Osteocyte (in vitro differentiated cells): ENCODE measurements at regions not wholly inside any gene's neighbourhood (a gene's known extent, or its start where the extent isn't known, plus 50 kb on each side); places are given as distances from the start of the nearest gene placed in this dataset.
"Not testable (repeated sequence)": the region's sequence is repeated elsewhere in the genome, so short reads cannot be mapped to it uniquely, and the experiment has no call there.

Experiments
- DNase-seq: peaks from one replicate; pipeline ENCODE4 v3.0.0; 2021; ENCODE audit warnings: mixed read lengths; ENCODE audit not compliant: unreplicated experiment; ENCODE audit errors: extremely low spot score
- H3K27ac Mint-ChIP-seq: one replicate; pipeline ENCODE4 v1.8.0; 2021; ENCODE audit warnings: mild to moderate bottlenecking, mixed read lengths; ENCODE audit not compliant: unreplicated experiment
- H3K27me3 Mint-ChIP-seq: one replicate; pipeline ENCODE4 v1.8.0; 2021; ENCODE audit warnings: mixed read lengths; ENCODE audit not compliant: unreplicated experiment
- H3K36me3 Mint-ChIP-seq: one replicate; pipeline ENCODE4 v1.8.0; 2021; ENCODE audit warnings: mixed read lengths; ENCODE audit not compliant: unreplicated experiment
- H3K4me1 Mint-ChIP-seq: one replicate; pipeline ENCODE4 v1.8.0; 2021; ENCODE audit warnings: mixed read lengths; ENCODE audit not compliant: unreplicated experiment
- H3K4me3 Mint-ChIP-seq: one replicate; pipeline ENCODE4 v1.8.0; 2021; ENCODE audit warnings: mild to moderate bottlenecking, moderate library complexity, mixed read lengths; ENCODE audit not compliant: unreplicated experiment
- H3K9me3 Mint-ChIP-seq: one replicate; pipeline ENCODE4 v1.8.0; 2021; ENCODE audit warnings: mixed read lengths; ENCODE audit not compliant: unreplicated experiment
- CTCF ChIP-seq: fragments of 200-600 bp; sonication (generic); IDR thresholded peaks from 2 replicates; pipeline ENCODE4 v1.5.0; 2021; ENCODE audit warnings: antibody characterized with exemption, mild to moderate bottlenecking, moderate library complexity

DNA sequence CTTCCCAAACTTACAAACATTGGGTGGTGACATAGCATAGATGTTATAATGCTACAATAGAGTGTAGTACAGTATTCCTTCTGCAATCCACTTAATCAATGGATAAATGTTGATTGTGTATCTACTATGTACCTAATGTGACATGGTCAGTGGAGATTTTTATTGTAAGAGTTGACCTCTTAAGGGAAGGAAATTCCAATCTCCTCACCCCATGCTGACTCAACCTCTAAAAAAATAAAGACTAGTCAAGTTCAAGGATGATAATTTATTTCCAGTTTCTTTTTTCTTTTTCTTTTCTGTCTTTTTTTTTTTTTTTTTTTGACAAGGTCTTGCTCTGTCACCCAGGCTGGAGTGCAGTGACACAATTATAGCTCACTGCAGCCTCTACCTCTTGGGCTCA, 206.5 kb upstream of the STS start:
- peaks cover 8% of the 10 kb centered on the region for H3K4me1 Mint-ChIP-seq
- H3K36me3 Mint-ChIP-seq: no peaks in the 10 kb centered on the region
- no peak overlapping the region for H3K27ac Mint-ChIP-seq
- DNase-seq: no peak
- TF ChIP-seq CTCF: no peak
- H3K4me3 Mint-ChIP-seq: no peak overlapping the region
- H3K9me3 Mint-ChIP-seq: no peaks in the 10 kb centered on the region
- H3K27me3 Mint-ChIP-seq: no peaks in the 10 kb centered on the region

GRCh38 chrX:6932942-6933341, 214.6 kb upstream of the STS start:
- DNase-seq, H3K4me1 Mint-ChIP-seq, H3K27ac Mint-ChIP-seq, H3K36me3 Mint-ChIP-seq, H3K9me3 Mint-ChIP-seq, H3K27me3 Mint-ChIP-seq, H3K4me3 Mint-ChIP-seq: not testable (repeated sequence)

GRCh38 chrX:6930307-6930849, 217.1 kb upstream of the STS start:
- Mint-ChIP-seq H3K4me1 (no peaks in the 10 kb centered on the region), H3K36me3 (no peaks in the 10 kb centered on the region), H3K27ac (no peak overlapping the region), H3K4me3 (no peak overlapping the region), H3K9me3 (no peaks in the 10 kb centered on the region), H3K27me3 (no peaks in the 10 kb centered on the region)
- DNase-seq: no peak
- no peak for TF ChIP-seq CTCF

DNA sequence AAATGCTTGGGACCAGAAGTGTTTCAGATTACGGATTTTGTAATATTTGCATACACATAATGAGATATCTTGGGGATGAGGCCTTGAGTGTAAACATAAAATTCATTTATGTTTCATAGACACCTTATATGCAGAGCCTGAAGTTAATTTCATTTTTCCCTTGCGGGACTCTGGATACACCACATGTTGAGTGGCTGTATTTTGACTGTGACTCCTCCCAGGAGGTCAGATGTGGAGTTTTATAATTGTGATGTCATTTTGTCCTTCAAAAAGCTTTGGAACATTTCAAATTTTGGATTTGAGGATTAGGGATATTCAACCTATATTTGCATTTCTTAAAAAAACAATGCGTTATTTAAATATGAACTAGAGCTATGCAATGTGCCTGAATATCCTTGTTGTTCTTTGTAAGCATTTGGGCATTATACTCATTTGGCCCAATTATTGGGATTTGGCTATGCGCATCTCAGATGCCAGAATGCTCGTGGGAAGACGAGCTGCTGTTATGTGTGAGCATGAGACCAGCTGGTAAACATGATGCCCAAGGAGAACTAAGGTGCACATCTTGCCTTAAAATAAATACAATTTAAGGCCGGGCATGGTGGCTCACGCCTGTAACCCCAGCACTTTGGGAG, 223.0 kb upstream of the STS start:
- no peaks in the 10 kb centered on the region for H3K4me1 Mint-ChIP-seq
- no peaks in the 10 kb centered on the region for H3K27me3 Mint-ChIP-seq
- no peak overlapping the region for H3K27ac Mint-ChIP-seq
- DNase-seq: no peak
- TF ChIP-seq CTCF: no peak
- no peaks in the 10 kb centered on the region for H3K9me3 Mint-ChIP-seq
- H3K4me3 Mint-ChIP-seq: no peak overlapping the region
- no peaks in the 10 kb centered on the region for H3K36me3 Mint-ChIP-seq

DNA sequence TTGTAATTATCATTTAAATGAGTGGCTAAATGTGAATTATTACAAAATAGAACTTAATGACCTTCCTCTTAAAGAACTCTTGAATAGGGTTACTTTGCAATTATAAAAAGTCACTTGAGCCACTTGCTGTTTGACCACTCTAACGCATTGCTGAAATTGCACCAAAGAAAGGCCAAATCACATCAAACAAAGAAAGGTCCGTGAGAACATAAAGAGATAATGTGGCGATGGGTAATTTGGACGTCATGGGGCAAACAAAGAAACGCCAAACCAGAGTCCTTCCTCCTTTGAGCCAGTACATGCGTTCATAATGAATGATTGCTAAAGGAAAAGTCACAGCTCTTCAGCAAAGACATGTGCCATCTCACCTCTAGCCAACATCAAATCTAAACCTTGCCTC, 229.8 kb upstream of the STS start:
- Mint-ChIP-seq H3K27ac (no peak overlapping the region), H3K36me3 (no peaks in the 10 kb centered on the region), H3K4me1 (no peaks in the 10 kb centered on the region), H3K27me3 (no peaks in the 10 kb centered on the region), H3K9me3 (no peaks in the 10 kb centered on the region), H3K4me3 (no peak overlapping the region)
- no peak for TF ChIP-seq CTCF
- DNase-seq: no peak

DNA sequence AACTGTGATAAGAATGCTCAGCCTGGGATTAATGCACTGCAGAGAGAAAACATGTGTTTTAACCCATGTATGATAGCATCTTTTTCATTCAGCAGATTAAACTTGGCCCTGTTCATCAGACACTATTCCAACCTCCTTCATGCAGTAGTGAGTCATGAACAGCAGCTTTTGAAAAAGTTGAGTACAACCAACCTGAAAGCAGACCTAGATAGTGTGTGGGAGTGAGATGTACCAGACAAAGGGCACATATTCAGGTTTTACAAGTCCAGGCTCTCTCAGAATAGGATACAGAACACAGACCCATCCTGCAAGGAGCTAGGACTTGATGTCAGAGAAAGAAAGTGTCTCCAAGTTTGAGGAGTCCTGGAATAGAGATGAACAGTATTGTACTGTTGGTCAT, 237.3 kb upstream of the STS start:
- DNase-seq: peak; percentile 32
- Mint-ChIP-seq H3K27ac (no peak overlapping the region), H3K4me3 (no peak overlapping the region), H3K36me3 (no peaks in the 10 kb centered on the region), H3K9me3 (no peaks in the 10 kb centered on the region), H3K27me3 (no peaks in the 10 kb centered on the region), H3K4me1 (no peaks in the 10 kb centered on the region)
- no peak for TF ChIP-seq CTCF
